ENCODE measurements at regions not wholly inside any gene's neighbourhood (a gene's known extent, or its start where the extent isn't known, plus 50 kb on each side); places are given as distances from the start of the nearest gene placed in this dataset.

GRCh38 chr18:77700051-77700450 lies 450.4 kb downstream of the GALR1 start:
- H3K9me3 ChIP-seq: no peaks in the 10 kb centered on the region
- intact Hi-C loops (cut with DNase I; ENCODE audit: low total_unique reads): no loop called here
- TF ChIP-seq POLR2A (IDR thresholded peaks at IDR 0.05) (no peak), CTCF (IDR thresholded peaks at IDR 0.05 in 8 of 11, conservative IDR thresholded peaks at IDR 0.05 in 3 of 11) (no peak), POLR2AphosphoS5 (IDR thresholded peaks at IDR 0.05) (no peak)

GRCh38 chr18:77701977-77702376 lies 452.3 kb downstream of the GALR1 start:
- 82 to 94% (median 87%) methylated on average over 1 of the region's 1 CpG for WGBS, 5 donors
- H3K4me1 ChIP-seq: no peaks in the 10 kb centered on the region
- intact Hi-C loops (cut with DNase I; ENCODE audit: low total_unique reads): no loop called here
- H3K9me3 ChIP-seq: no peaks in the 10 kb centered on the region
- H3K27ac ChIP-seq: no peak overlapping the region
- TF ChIP-seq POLR2A (IDR thresholded peaks at IDR 0.05) (no peak), POLR2AphosphoS5 (IDR thresholded peaks at IDR 0.05) (no peak), CTCF (IDR thresholded peaks at IDR 0.05 in 8 of 11, conservative IDR thresholded peaks at IDR 0.05 in 3 of 11) (no peak)
- H3K4me3 ChIP-seq: no peak overlapping the region
- no peaks in the 10 kb centered on the region for H3K36me3 ChIP-seq
- no peak for DNase-seq
- H3K27me3 ChIP-seq (replicated peaks in 1 of 7): peaks cover 0 to 22% (median 0%) of the 10 kb centered on the region in 7 donors

More at GRCh38 chr18:77700051-77700450, 450.4 kb downstream of the GALR1 start:
- no peaks in the 10 kb centered on the region for H3K4me1 ChIP-seq
- H3K27ac ChIP-seq: no peak overlapping the region
- no peak overlapping the region for H3K4me3 ChIP-seq
- no peaks in the 10 kb centered on the region for H3K36me3 ChIP-seq
- DNase-seq: no peak
- peaks cover 0 to 14% (median 0%) of the 10 kb centered on the region in 7 donors for H3K27me3 ChIP-seq (replicated peaks in 1 of 7)
- WGBS, 5 donors: 69 to 85% (median 83%) methylated on average over 6 of the region's 6 CpGs

- no peak overlapping the region for H3K4me3 ChIP-seq
- H3K36me3 ChIP-seq: no peaks in the 10 kb centered on the region
Observed at GRCh38 chr18:77702686-77703085, 453.0 kb downstream of the GALR1 start.

GRCh38 chr18:77705301-77705700 lies 455.7 kb downstream of the GALR1 start:
- 59 to 68% (median 64%) methylated on average over 2 of the region's 2 CpGs for WGBS, 5 donors
- TF ChIP-seq POLR2AphosphoS5 (IDR thresholded peaks at IDR 0.05): no peak
- no peak for TF ChIP-seq CTCF (IDR thresholded peaks at IDR 0.05 in 8 of 11, conservative IDR thresholded peaks at IDR 0.05 in 3 of 11)
- TF ChIP-seq POLR2A (IDR thresholded peaks at IDR 0.05): no peak
- intact Hi-C loops (cut with DNase I; ENCODE audit: low total_unique reads): no loop called here
- H3K9me3 ChIP-seq: no peaks in the 10 kb centered on the region
- H3K27ac ChIP-seq: no peak overlapping the region
- no peak for DNase-seq
- peaks cover 0 to 17% (median 0%) of the 10 kb centered on the region in 7 donors for H3K27me3 ChIP-seq (replicated peaks in 1 of 7)
- H3K4me1 ChIP-seq: no peaks in the 10 kb centered on the region
- no peak overlapping the region for H3K4me3 ChIP-seq
- no peaks in the 10 kb centered on the region for H3K36me3 ChIP-seq

More at GRCh38 chr18:77702686-77703085, 453.0 kb downstream of the GALR1 start:
- TF ChIP-seq POLR2A (IDR thresholded peaks at IDR 0.05): no peak
- TF ChIP-seq POLR2AphosphoS5 (IDR thresholded peaks at IDR 0.05): no peak
- TF ChIP-seq CTCF (IDR thresholded peaks at IDR 0.05 in 8 of 11, conservative IDR thresholded peaks at IDR 0.05 in 3 of 11): no peak
- H3K4me1 ChIP-seq: no peaks in the 10 kb centered on the region
- no peak for DNase-seq
- no peak overlapping the region for H3K27ac ChIP-seq
- WGBS, 5 donors: 35 to 41% (median 39%) methylated on average over 4 of the region's 4 CpGs
- H3K9me3 ChIP-seq: no peaks in the 10 kb centered on the region
- peaks cover 0 to 22% (median 0%) of the 10 kb centered on the region in 7 donors for H3K27me3 ChIP-seq (replicated peaks in 1 of 7)
- intact Hi-C loops (cut with DNase I; ENCODE audit: low total_unique reads): no loop called here

Data from spleen (tissue), 11 donors.